SK-N-SH (cell line): ENCODE measurements at regions not wholly inside any gene's neighbourhood (a gene's known extent, or its start where the extent isn't known, plus 50 kb on each side); places are given as distances from the start of the nearest gene placed in this dataset.

ENCODE experiments used
- EZH2phosphoT487 ChIP-seq: fragments of 200-600 bp; sonication (generic); IDR thresholded peaks from 2 replicates; pipeline ENCODE4 v1.6.1; 2017; ENCODE audit warnings: low read depth, mixed run types, mild to moderate bottlenecking, antibody characterized with exemption, moderate library complexity, borderline replicate concordance
- FOXM1 ChIP-seq: IDR thresholded peaks from 2 replicates; pipeline ENCODE4 v1.4.0; 2012; ENCODE audit warnings: low read depth, mild to moderate bottlenecking
- GABPA ChIP-seq: IDR thresholded peaks from 2 replicates; pipeline ENCODE4 v1.4.0; 2012; ENCODE audit warnings: low read depth, mild to moderate bottlenecking
- NRF1 ChIP-seq: IDR thresholded peaks from 2 replicates; pipeline ENCODE4 v1.6.1; 2012; ENCODE audit warnings: low read depth, mild to moderate bottlenecking, low read length
- RFX5 ChIP-seq: IDR thresholded peaks from 2 replicates; pipeline ENCODE4 v1.6.1; 2012; ENCODE audit warnings: mild to moderate bottlenecking, improper control_type of control experiment, low read length
- SMC3 ChIP-seq: IDR thresholded peaks from 2 replicates; pipeline ENCODE4 v1.6.1; 2012; ENCODE audit warnings: low read depth, low read length, improper control_type of control experiment
- YY1 ChIP-seq: IDR thresholded peaks from 2 replicates; pipeline ENCODE4 v1.4.0; 2012; ENCODE audit warnings: low read depth, mild to moderate bottlenecking
- TF ChIP-seq, protein P1 (sequence below): fragments of 200-600 bp; sonication (generic); IDR thresholded peaks from 2 replicates; pipeline ENCODE4 v1.6.1; 2017; ENCODE audit warnings: antibody characterized with exemption, mild to moderate bottlenecking, moderate library complexity
- TF ChIP-seq, protein P2 (sequence below): fragments of 150-350 bp; IDR thresholded peaks from 2 replicates; pipeline ENCODE4 v1.6.1; 2016; ENCODE audit warnings: mild to moderate bottlenecking, low read depth, low read length
- TF ChIP-seq, protein P3 (sequence below): IDR thresholded peaks from 2 replicates; pipeline ENCODE4 v1.6.1; 2012; ENCODE audit warnings: mild to moderate bottlenecking, low read depth, low read length, moderate library complexity
- TF ChIP-seq, protein P4 (sequence below): IDR thresholded peaks from 2 replicates; pipeline ENCODE4; 2012

DNA sequence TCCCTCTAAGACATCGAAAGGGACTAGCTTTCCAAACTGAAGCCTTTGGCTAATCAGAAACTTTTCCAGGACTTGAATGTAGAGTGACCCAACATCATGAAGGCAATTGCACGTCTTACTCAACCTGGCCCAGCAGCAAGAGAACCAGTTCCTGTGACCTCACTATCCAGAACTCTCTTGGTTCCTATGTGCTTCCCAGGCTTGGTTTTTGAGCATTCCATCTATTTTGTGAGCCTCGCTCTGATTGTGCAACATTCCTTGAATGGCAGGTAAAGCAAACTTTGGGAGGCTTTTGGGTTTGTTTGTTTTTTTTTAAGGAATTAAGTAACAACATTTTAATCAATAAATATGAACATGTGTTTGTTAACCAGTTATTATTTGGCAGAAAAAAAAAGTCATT, 183.6 kb upstream of the EGLN3 start:
- TF ChIP-seq GABPA: no peak
- TF ChIP-seq, protein P1, sequence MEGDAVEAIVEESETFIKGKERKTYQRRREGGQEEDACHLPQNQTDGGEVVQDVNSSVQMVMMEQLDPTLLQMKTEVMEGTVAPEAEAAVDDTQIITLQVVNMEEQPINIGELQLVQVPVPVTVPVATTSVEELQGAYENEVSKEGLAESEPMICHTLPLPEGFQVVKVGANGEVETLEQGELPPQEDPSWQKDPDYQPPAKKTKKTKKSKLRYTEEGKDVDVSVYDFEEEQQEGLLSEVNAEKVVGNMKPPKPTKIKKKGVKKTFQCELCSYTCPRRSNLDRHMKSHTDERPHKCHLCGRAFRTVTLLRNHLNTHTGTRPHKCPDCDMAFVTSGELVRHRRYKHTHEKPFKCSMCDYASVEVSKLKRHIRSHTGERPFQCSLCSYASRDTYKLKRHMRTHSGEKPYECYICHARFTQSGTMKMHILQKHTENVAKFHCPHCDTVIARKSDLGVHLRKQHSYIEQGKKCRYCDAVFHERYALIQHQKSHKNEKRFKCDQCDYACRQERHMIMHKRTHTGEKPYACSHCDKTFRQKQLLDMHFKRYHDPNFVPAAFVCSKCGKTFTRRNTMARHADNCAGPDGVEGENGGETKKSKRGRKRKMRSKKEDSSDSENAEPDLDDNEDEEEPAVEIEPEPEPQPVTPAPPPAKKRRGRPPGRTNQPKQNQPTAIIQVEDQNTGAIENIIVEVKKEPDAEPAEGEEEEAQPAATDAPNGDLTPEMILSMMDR: no peak
- TF ChIP-seq, protein P2, sequence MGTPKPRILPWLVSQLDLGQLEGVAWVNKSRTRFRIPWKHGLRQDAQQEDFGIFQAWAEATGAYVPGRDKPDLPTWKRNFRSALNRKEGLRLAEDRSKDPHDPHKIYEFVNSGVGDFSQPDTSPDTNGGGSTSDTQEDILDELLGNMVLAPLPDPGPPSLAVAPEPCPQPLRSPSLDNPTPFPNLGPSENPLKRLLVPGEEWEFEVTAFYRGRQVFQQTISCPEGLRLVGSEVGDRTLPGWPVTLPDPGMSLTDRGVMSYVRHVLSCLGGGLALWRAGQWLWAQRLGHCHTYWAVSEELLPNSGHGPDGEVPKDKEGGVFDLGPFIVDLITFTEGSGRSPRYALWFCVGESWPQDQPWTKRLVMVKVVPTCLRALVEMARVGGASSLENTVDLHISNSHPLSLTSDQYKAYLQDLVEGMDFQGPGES: no peak
- no peak for TF ChIP-seq EZH2phosphoT487
- TF ChIP-seq, protein P3, sequence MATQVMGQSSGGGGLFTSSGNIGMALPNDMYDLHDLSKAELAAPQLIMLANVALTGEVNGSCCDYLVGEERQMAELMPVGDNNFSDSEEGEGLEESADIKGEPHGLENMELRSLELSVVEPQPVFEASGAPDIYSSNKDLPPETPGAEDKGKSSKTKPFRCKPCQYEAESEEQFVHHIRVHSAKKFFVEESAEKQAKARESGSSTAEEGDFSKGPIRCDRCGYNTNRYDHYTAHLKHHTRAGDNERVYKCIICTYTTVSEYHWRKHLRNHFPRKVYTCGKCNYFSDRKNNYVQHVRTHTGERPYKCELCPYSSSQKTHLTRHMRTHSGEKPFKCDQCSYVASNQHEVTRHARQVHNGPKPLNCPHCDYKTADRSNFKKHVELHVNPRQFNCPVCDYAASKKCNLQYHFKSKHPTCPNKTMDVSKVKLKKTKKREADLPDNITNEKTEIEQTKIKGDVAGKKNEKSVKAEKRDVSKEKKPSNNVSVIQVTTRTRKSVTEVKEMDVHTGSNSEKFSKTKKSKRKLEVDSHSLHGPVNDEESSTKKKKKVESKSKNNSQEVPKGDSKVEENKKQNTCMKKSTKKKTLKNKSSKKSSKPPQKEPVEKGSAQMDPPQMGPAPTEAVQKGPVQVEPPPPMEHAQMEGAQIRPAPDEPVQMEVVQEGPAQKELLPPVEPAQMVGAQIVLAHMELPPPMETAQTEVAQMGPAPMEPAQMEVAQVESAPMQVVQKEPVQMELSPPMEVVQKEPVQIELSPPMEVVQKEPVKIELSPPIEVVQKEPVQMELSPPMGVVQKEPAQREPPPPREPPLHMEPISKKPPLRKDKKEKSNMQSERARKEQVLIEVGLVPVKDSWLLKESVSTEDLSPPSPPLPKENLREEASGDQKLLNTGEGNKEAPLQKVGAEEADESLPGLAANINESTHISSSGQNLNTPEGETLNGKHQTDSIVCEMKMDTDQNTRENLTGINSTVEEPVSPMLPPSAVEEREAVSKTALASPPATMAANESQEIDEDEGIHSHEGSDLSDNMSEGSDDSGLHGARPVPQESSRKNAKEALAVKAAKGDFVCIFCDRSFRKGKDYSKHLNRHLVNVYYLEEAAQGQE: no peak
- TF ChIP-seq NRF1: no peak
- TF ChIP-seq, protein P4, sequence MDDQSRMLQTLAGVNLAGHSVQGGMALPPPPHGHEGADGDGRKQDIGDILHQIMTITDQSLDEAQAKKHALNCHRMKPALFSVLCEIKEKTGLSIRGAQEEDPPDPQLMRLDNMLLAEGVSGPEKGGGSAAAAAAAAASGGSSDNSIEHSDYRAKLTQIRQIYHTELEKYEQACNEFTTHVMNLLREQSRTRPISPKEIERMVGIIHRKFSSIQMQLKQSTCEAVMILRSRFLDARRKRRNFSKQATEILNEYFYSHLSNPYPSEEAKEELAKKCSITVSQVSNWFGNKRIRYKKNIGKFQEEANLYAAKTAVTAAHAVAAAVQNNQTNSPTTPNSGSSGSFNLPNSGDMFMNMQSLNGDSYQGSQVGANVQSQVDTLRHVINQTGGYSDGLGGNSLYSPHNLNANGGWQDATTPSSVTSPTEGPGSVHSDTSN: no peak
- TF ChIP-seq RFX5: no peak
- TF ChIP-seq YY1: no peak
- no peak for TF ChIP-seq FOXM1
- no peak for TF ChIP-seq SMC3
